Small intestine (tissue), 7 donors: ENCODE measurements at regions not wholly inside any gene's neighbourhood (a gene's known extent, or its start where the extent isn't known, plus 50 kb on each side); places are given as distances from the start of the nearest gene placed in this dataset.
"Not testable (repeated sequence)": the region's sequence is repeated elsewhere in the genome, so short reads cannot be mapped to it uniquely, and the experiment has no call there.

Experiments used
- DNase-seq, 2 donors: peaks; one replicate each; pipeline versions ENCODE4 v3.0.0 to v3.0.0-alpha.2; 2013
- FAIRE-seq: peaks from 2 replicates; lab custom pipeline; 2012; peaks lifted over from hg19 to GRCh38; lab: Jason Lieb, UNC
- H3K27ac ChIP-seq, 3 donors: one replicate each; pipeline ENCODE4 v1.5.1; 2013; ENCODE audit warnings: low read length in 2 of 3, mild to moderate bottlenecking in 2 of 3, control low read depth in 1 of 3, inconsistent platforms in 1 of 3, low read depth in 1 of 3, moderate library complexity in 1 of 3
- H3K27me3 ChIP-seq, 3 donors: one replicate each; pipeline ENCODE4 v1.6.1; 2013; ENCODE audit warnings: low read length in 3 of 3, inconsistent platforms in 1 of 3; ENCODE audit not compliant: control insufficient read depth in 3 of 3, insufficient read depth in 3 of 3
- H3K36me3 ChIP-seq, 3 donors: one replicate each; pipeline ENCODE4 v1.6.1; 2013; ENCODE audit warnings: low read length in 3 of 3, inconsistent platforms in 1 of 3, low read depth in 1 of 3, mild to moderate bottlenecking in 1 of 3, moderate library complexity in 1 of 3; ENCODE audit not compliant: control insufficient read depth in 3 of 3, insufficient read depth in 2 of 3
- H3K4me1 ChIP-seq, 3 donors: one replicate each; pipeline ENCODE4 v1.6.1; 2013; ENCODE audit warnings: low read length in 2 of 3, inconsistent platforms in 1 of 3, low read depth in 1 of 3, mild to moderate bottlenecking in 1 of 3, moderate library complexity in 1 of 3; ENCODE audit not compliant: control insufficient read depth in 3 of 3, insufficient read depth in 2 of 3
- H3K4me3 ChIP-seq, 3 donors: one replicate each; pipeline ENCODE4 v1.5.1; 2013; ENCODE audit warnings: low read length in 3 of 3, control low read depth in 1 of 3, inconsistent platforms in 1 of 3, low read depth in 1 of 3, mild to moderate bottlenecking in 1 of 3, moderate library complexity in 1 of 3
- H3K9me3 ChIP-seq, 2 donors: one replicate each; pipeline ENCODE4 v1.6.1; 2013; ENCODE audit warnings: low read depth in 1 of 2, low read length in 1 of 2; ENCODE audit not compliant: control insufficient read depth in 2 of 2, insufficient read depth in 1 of 2
- WGBS, 3 donors: extraction: QIAGEN DNeasy Blood & Tissue Kit; methylation state at CpG; one replicate each; pipeline ENCODE4 v1.1.7; 2013; 5-methylcytosine and 5-hydroxymethylcytosine counted together
- donor health status: healthy with polysubstance abuse.
- donor health status: control.
- donor health status: control.
- donor health status: Bipolar disorder and iron deficiency.
- donor health status: healthy.

GRCh38 chr16:10253409-10253808 is 71.2 kb upstream of the GRIN2A start:
- FAIRE-seq (no peak), DNase-seq (no peak)
- Histone ChIP-seq H3K4me1 (no peaks in the 10 kb centered on the region), H3K4me3 (no peak overlapping the region), H3K27ac (no peak overlapping the region), H3K9me3 (no peaks in the 10 kb centered on the region), H3K36me3 (no peaks in the 10 kb centered on the region), H3K27me3 (no peaks in the 10 kb centered on the region)
- WGBS, 3 donors = 63 to 84% (median 72%) methylated on average over 10 of the region's 10 CpGs

GRCh38 chr16:10255728-10256127 is 73.5 kb upstream of the GRIN2A start:
- Histone ChIP-seq H3K9me3 (no peaks in the 10 kb centered on the region), H3K27ac (no peak overlapping the region), H3K36me3 (no peaks in the 10 kb centered on the region), H3K27me3 (no peaks in the 10 kb centered on the region), H3K4me3 (no peak overlapping the region), H3K4me1 (no peaks in the 10 kb centered on the region)
- WGBS, 3 donors = 73 to 80% (median 77%) methylated on average over 3 of the region's 3 CpGs
- DNase-seq (no peak), FAIRE-seq (no peak)

DNA sequence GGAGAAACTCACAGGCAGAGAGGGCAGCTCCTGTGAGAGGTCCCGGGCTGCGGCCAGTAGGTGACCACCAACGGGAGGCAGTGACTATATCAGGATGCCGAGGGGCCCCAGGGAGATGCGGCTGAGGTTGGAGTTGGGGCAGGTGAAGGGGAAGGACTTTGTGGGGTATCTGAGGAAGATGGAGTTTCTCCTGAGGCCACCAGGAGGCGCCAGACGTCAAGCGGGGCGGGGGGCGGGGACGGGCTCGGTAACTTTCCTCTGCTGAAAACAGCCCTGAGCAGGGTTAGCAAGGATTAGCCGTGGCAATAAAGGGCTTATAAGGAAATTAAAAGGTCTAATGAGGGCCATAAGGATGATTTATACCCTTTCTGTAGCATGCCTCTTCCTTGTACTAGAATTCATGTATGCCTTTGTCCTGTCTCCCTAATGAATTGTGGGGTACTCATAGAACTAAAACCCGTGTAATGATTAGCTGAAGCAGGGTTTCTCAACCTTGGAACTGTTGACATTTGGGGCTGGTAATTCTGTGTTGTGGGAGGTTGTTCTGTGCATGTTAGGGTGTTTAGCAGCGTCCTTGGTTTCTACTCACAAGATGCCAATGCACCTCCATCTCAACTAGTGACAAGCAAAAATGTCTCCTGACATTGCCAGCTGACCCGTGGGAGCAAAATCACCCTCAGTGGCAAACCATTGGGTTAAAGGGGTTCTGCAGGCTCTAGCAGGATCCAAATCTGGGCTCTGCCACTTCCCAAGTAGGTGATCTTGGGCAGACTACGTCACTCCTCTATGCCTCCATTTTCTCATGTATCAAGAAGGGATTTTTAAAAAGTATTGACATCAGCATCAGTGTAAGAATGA is 74.8 kb upstream of the GRIN2A start:
- Histone ChIP-seq H3K27me3 (no peaks in the 10 kb centered on the region), H3K9me3 (no peaks in the 10 kb centered on the region), H3K27ac (peak overlapping the region in 2 of 3 donors; percentile 34 to 46), H3K4me3 (no peak overlapping the region), H3K4me1 (no peaks in the 10 kb centered on the region), H3K36me3 (no peaks in the 10 kb centered on the region)
- 6 to 14% (median 11%) methylated on average over 16 to 17 of the region's 17 CpGs for whole genome bisulfite sequencing, 3 donors
- peak; percentile 80 to 84 for DNase-seq
- no peak for FAIRE-seq

DNA sequence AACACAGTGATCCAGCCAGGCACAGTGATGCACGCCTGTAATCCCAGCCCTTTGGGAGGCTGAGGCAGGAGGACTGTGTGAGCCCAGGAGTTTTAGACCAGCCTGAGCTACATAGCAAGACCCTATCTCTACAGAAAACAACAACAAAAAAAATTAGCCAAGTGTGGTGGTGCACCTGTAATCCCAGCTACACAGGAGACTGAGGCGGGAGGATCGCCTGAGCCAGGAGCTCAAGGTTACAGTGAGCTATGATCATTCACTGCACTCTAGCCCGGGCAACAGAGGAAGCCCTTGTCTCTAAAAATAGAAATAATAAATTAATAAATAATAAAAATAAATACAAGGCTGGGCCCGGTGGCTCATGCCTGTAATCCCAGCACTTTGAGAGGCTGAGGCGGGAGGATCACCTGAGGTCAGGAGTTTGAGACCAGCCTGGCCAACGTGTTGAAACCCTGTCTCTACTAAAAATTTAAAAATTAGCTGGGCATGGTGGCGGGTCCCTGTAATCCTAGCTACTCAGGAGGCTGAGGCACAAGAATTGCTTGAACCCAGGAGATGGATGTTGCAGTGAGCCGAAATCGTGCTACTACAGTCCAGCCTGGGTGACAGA is 75.5 kb upstream of the GRIN2A start:
- H3K27ac ChIP-seq = peak overlapping the region in 1 of 3 donors; percentile 46
- H3K36me3 ChIP-seq, H3K27me3 ChIP-seq, H3K9me3 ChIP-seq, FAIRE-seq, DNase-seq, H3K4me1 ChIP-seq, H3K4me3 ChIP-seq: not testable (repeated sequence)
- 64 to 78% (median 66%) methylated on average over 10 of the region's 10 CpGs for WGBS, 3 donors

DNA sequence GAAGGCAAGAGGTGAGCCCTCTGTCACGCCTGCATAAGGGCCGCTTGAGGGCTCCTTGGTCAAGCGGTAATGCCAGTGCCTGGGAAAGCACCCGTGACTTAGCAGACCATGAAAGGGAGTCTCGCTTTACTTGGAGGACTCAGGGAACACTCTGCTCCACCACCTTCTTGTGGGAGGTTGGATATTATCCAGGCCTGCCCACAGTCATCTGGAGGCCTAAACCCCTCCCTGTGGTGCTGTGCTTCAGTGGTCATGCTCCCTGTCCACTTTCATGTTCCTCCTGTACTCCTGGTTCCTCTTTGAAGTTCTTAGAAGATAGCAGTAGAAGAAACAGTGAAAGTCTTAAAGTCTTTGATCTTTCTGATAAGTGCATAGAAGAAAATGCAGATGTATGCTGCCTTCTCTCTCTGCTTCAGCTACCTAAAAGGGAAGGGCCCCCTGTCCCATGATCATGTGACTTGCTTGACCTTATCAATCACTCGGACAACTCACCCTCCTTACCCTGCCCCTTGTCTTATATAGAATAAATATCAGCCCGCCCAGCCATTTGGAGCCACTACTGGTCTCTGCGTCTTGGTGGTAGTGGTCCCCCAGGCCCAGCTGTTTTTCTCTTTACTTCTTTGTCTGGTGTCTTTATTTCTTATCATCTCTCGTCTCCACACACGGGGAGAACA is 76.8 kb upstream of the GRIN2A start:
- not testable (repeated sequence) for H3K4me1 ChIP-seq, H3K27me3 ChIP-seq, H3K4me3 ChIP-seq, DNase-seq, H3K9me3 ChIP-seq, H3K36me3 ChIP-seq, H3K27ac ChIP-seq, FAIRE-seq
- WGBS, 3 donors = 77 to 86% (median 84%) methylated on average over 10 of the region's 10 CpGs

- H3K4me3 ChIP-seq = no peak overlapping the region
- H3K27me3 ChIP-seq = no peaks in the 10 kb centered on the region
- WGBS, 3 donors = 55 to 84% (median 76%) methylated on average over 11 of the region's 11 CpGs
- no peaks in the 10 kb centered on the region for H3K9me3 ChIP-seq
- no peak for FAIRE-seq
- no peaks in the 10 kb centered on the region for H3K36me3 ChIP-seq
- no peaks in the 10 kb centered on the region for H3K4me1 ChIP-seq
- no peak overlapping the region for H3K27ac ChIP-seq
- DNase-seq = no peak
These were observed 78.8 kb upstream of the GRIN2A start for GRCh38 chr16:10261077-10261476.

GRCh38 chr16:10261526-10261925 is 79.3 kb upstream of the GRIN2A start:
- not testable (repeated sequence) for H3K9me3 ChIP-seq, H3K4me1 ChIP-seq, H3K4me3 ChIP-seq, FAIRE-seq, H3K27me3 ChIP-seq, H3K36me3 ChIP-seq, DNase-seq, H3K27ac ChIP-seq
- WGBS, 3 donors = 54 to 74% (median 54%) methylated on average over 6 of the region's 6 CpGs

- no peaks in the 10 kb centered on the region for H3K36me3 ChIP-seq
- 88 to 92% (median 92%) methylated on average over 7 of the region's 7 CpGs for WGBS, 3 donors
- no peak overlapping the region for H3K27ac ChIP-seq
- no peaks in the 10 kb centered on the region for H3K27me3 ChIP-seq
- DNase-seq (no peak), FAIRE-seq (no peak)
- no peaks in the 10 kb centered on the region for H3K4me1 ChIP-seq
- H3K9me3 ChIP-seq = no peaks in the 10 kb centered on the region
- no peak overlapping the region for H3K4me3 ChIP-seq
These were observed 80.3 kb upstream of the GRIN2A start for GRCh38 chr16:10262377-10263132.
